ENCODE measurements at regions not wholly inside any gene's neighbourhood (a gene's known extent, or its start where the extent isn't known, plus 50 kb on each side); places are given as distances from the start of the nearest gene placed in this dataset.

DNA sequence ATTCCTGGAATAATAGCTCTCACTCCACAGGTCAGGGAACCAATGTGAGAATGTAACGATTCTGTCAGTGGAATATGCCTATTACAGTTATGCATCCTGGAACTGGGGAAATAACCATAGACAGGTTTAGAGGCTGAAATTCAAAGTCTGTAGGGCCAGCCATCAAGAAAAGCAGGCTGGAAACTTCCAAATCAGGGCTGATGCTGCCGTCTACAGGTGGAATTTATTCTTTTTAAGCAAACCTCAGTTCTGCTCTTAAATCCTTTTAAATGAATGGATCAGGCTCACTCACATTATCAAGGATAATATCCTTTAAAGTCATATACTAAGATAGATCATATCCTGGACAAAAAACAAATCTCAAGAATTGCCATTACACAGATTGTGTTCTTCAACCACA, 699.8 kb downstream of the NR2F2 start:
- H3K9me3 ChIP-seq (ENCODE audit: control insufficient read depth in 2 of 2, low read length in 2 of 2): peaks cover 0 to 10% of the 10 kb centered on the region in 2 donors
- H3K36me3 ChIP-seq (ENCODE audit: control insufficient read depth in 2 of 2, insufficient read depth in 2 of 2, low read length in 2 of 2): no peaks in the 10 kb centered on the region
- H3K4me1 ChIP-seq (ENCODE audit: control insufficient read depth, insufficient read depth, low read length): no peaks in the 10 kb centered on the region

GRCh38 chr15:97036301-97036700, 705.8 kb downstream of the NR2F2 start:
- H3K27ac ChIP-seq (ENCODE audit: low read length): no peak overlapping the region

More for the DNA sequence above, 699.8 kb downstream of the NR2F2 start:
- Histone ChIP-seq H3K9ac (ENCODE audit: low read length in 2 of 2) (no peak overlapping the region), H3K4me3 (ENCODE audit: low read length in 2 of 2) (no peak overlapping the region), H3K27me3 (ENCODE audit: control insufficient read depth in 1 of 2, insufficient read depth in 2 of 2, low read length in 2 of 2) (no peaks in the 10 kb centered on the region), H3K27ac (ENCODE audit: low read length) (no peak overlapping the region)

DNA sequence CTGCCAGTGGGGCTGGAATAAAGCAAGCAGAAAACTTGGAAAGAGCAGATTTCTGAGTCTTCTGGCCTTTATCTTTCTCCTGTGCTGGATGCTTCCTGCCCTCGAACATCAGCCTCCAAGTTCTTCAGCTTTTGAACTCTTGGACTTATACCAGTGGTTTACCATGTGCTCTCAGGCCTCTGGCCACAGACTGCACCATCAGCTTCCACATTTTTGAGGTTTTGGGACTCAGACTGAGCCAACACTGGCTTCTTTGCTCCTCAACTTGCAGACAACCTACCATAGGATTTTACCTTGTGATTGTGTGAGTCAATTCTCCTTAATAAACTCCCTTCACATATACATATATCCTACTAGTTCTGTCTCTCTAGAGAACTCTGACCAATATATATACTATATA, 706.6 kb downstream of the NR2F2 start:
- Histone ChIP-seq H3K4me1 (ENCODE audit: control insufficient read depth, insufficient read depth, low read length) (no peaks in the 10 kb centered on the region), H3K4me3 (ENCODE audit: low read length in 2 of 2) (no peak overlapping the region), H3K27me3 (ENCODE audit: control insufficient read depth in 1 of 2, insufficient read depth in 2 of 2, low read length in 2 of 2) (no peaks in the 10 kb centered on the region), H3K9ac (ENCODE audit: low read length in 2 of 2) (no peak overlapping the region), H3K36me3 (ENCODE audit: control insufficient read depth in 2 of 2, insufficient read depth in 2 of 2, low read length in 2 of 2) (no peaks in the 10 kb centered on the region), H3K27ac (ENCODE audit: low read length) (no peak overlapping the region), H3K9me3 (ENCODE audit: control insufficient read depth in 2 of 2, low read length in 2 of 2) (peaks cover 0 to 4% of the 10 kb centered on the region in 2 donors)

More at GRCh38 chr15:97036301-97036700, 705.8 kb downstream of the NR2F2 start:
- Histone ChIP-seq H3K9ac (ENCODE audit: low read length in 2 of 2) (no peak overlapping the region), H3K4me1 (ENCODE audit: control insufficient read depth, insufficient read depth, low read length) (no peaks in the 10 kb centered on the region), H3K36me3 (ENCODE audit: control insufficient read depth in 2 of 2, insufficient read depth in 2 of 2, low read length in 2 of 2) (no peaks in the 10 kb centered on the region), H3K9me3 (ENCODE audit: control insufficient read depth in 2 of 2, low read length in 2 of 2) (peaks cover 0 to 4% of the 10 kb centered on the region in 2 donors), H3K27me3 (ENCODE audit: control insufficient read depth in 1 of 2, insufficient read depth in 2 of 2, low read length in 2 of 2) (no peaks in the 10 kb centered on the region), H3K4me3 (ENCODE audit: low read length in 2 of 2) (no peak overlapping the region)

DNA sequence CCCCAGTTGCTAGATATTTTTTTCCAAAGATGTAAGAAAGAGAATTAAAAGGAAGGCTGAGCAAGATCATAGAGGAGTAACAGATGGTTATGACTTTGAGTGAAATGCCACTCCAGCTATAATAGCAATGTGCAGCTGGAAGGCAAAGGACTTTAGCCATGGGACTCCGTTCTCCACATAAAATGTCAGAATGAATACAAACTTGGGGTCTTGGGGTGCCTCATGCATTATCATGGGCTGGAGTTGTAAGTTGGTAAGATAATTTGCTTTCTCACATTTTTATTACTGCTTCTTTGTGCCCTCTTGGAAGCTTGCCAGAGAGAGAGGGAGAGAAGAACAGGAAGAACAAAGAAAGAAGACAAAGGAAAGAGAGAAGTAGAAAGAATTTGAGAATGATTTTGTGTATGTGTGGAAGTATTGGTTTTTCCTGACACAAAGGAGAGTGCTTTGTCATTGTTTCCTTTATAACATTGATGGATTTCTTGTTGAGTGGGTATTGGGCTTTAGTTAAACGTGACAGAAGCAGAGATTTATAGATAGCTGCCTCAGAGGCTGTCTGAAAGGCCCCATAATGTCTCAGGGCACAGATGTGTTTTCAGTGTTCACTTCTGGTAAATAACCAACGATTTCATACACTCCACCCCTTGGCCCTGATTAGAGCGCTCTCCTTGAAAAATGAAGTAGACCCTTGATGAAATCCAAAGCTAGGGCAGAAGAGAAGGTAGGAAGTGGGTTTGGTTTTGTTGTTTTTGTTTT, 715.3 kb downstream of the NR2F2 start:
- Histone ChIP-seq H3K9me3 (ENCODE audit: control insufficient read depth in 2 of 2, low read length in 2 of 2) (peaks cover 0 to 1% of the 10 kb centered on the region in 2 donors), H3K4me1 (ENCODE audit: control insufficient read depth, insufficient read depth, low read length) (no peaks in the 10 kb centered on the region), H3K4me3 (ENCODE audit: low read length in 2 of 2) (no peak overlapping the region), H3K36me3 (ENCODE audit: control insufficient read depth in 2 of 2, insufficient read depth in 2 of 2, low read length in 2 of 2) (no peaks in the 10 kb centered on the region), H3K9ac (ENCODE audit: low read length in 2 of 2) (no peak overlapping the region), H3K27ac (ENCODE audit: low read length) (no peak overlapping the region), H3K27me3 (ENCODE audit: control insufficient read depth in 1 of 2, insufficient read depth in 2 of 2, low read length in 2 of 2) (no peaks in the 10 kb centered on the region)

- H3K36me3 ChIP-seq (ENCODE audit: control insufficient read depth in 2 of 2, insufficient read depth in 2 of 2, low read length in 2 of 2): no peaks in the 10 kb centered on the region
- no peaks in the 10 kb centered on the region for H3K27me3 ChIP-seq (ENCODE audit: control insufficient read depth in 1 of 2, insufficient read depth in 2 of 2, low read length in 2 of 2)
- H3K4me3 ChIP-seq (ENCODE audit: low read length in 2 of 2): no peak overlapping the region
- no peaks in the 10 kb centered on the region for H3K4me1 ChIP-seq (ENCODE audit: control insufficient read depth, insufficient read depth, low read length)
- H3K27ac ChIP-seq (ENCODE audit: low read length): no peak overlapping the region
- H3K9ac ChIP-seq (ENCODE audit: low read length in 2 of 2): no peak overlapping the region
- H3K9me3 ChIP-seq (ENCODE audit: control insufficient read depth in 2 of 2, low read length in 2 of 2): no peaks in the 10 kb centered on the region
Measured at GRCh38 chr15:97052513-97052912, 722.0 kb downstream of the NR2F2 start.

DNA sequence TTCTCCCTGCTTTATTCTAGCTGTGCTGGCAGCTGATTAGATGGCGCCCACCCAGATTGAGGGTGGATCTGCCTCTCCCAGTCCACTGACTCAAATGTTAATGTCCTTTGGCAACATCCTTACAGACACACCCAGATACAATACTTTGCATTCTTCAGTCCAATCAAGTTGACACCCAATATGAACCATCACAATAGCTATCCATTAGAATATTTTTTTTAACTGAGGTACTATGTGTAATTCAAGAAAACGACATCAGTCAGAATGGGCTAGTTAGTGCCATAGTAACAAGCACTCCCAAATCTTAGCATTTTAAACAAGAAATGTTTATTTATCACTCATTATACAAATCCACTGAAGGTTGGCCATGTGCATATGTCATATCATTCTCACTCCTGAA, 723.1 kb downstream of the NR2F2 start:
- H3K27me3 ChIP-seq (ENCODE audit: control insufficient read depth in 1 of 2, insufficient read depth in 2 of 2, low read length in 2 of 2): no peaks in the 10 kb centered on the region

DNA sequence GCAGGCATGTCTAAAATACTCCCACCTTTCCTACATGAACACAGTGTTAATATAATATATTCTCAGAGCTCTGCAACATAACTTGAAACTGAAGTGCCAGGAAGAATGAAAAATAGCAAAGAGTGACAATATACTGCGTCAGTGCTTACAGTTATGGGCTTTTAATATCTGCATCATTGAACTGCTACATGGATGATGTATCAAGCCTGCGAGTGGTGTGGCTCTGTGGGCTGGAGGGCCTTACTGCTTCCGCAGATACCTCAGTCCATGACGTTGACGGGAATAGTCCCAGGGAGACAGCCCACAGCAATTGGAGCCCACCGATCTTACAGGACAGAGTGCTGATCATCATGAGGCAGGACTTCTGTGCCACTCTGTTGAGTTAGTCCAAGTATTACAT, 727.0 kb downstream of the NR2F2 start:
- Histone ChIP-seq H3K27ac (ENCODE audit: low read length) (no peak overlapping the region), H3K27me3 (ENCODE audit: control insufficient read depth in 1 of 2, insufficient read depth in 2 of 2, low read length in 2 of 2) (no peaks in the 10 kb centered on the region), H3K4me1 (ENCODE audit: control insufficient read depth, insufficient read depth, low read length) (no peaks in the 10 kb centered on the region), H3K4me3 (ENCODE audit: low read length in 2 of 2) (no peak overlapping the region), H3K36me3 (ENCODE audit: control insufficient read depth in 2 of 2, insufficient read depth in 2 of 2, low read length in 2 of 2) (no peaks in the 10 kb centered on the region), H3K9me3 (ENCODE audit: control insufficient read depth in 2 of 2, low read length in 2 of 2) (no peaks in the 10 kb centered on the region), H3K9ac (ENCODE audit: low read length in 2 of 2) (no peak overlapping the region)

More for the DNA sequence above, 723.1 kb downstream of the NR2F2 start:
- Histone ChIP-seq H3K27ac (ENCODE audit: low read length) (no peak overlapping the region), H3K4me1 (ENCODE audit: control insufficient read depth, insufficient read depth, low read length) (no peaks in the 10 kb centered on the region), H3K9me3 (ENCODE audit: control insufficient read depth in 2 of 2, low read length in 2 of 2) (no peaks in the 10 kb centered on the region), H3K4me3 (ENCODE audit: low read length in 2 of 2) (no peak overlapping the region), H3K36me3 (ENCODE audit: control insufficient read depth in 2 of 2, insufficient read depth in 2 of 2, low read length in 2 of 2) (no peaks in the 10 kb centered on the region), H3K9ac (ENCODE audit: low read length in 2 of 2) (no peak overlapping the region)

- no peak overlapping the region for H3K9ac ChIP-seq (ENCODE audit: low read length in 2 of 2)
- no peaks in the 10 kb centered on the region for H3K4me1 ChIP-seq (ENCODE audit: control insufficient read depth, insufficient read depth, low read length)
- H3K27ac ChIP-seq (ENCODE audit: low read length): no peak overlapping the region
- no peaks in the 10 kb centered on the region for H3K36me3 ChIP-seq (ENCODE audit: control insufficient read depth in 2 of 2, insufficient read depth in 2 of 2, low read length in 2 of 2)
- H3K27me3 ChIP-seq (ENCODE audit: control insufficient read depth in 1 of 2, insufficient read depth in 2 of 2, low read length in 2 of 2): no peaks in the 10 kb centered on the region
- no peaks in the 10 kb centered on the region for H3K9me3 ChIP-seq (ENCODE audit: control insufficient read depth in 2 of 2, low read length in 2 of 2)
- no peak overlapping the region for H3K4me3 ChIP-seq (ENCODE audit: low read length in 2 of 2)
Measured at GRCh38 chr15:97059281-97059680, 728.8 kb downstream of the NR2F2 start.

GRCh38 chr15:97061392-97061791, 730.9 kb downstream of the NR2F2 start:
- H3K27ac ChIP-seq (ENCODE audit: low read length): no peak overlapping the region
- no peaks in the 10 kb centered on the region for H3K4me1 ChIP-seq (ENCODE audit: control insufficient read depth, insufficient read depth, low read length)
- H3K4me3 ChIP-seq (ENCODE audit: low read length in 2 of 2): no peak overlapping the region
- no peaks in the 10 kb centered on the region for H3K27me3 ChIP-seq (ENCODE audit: control insufficient read depth in 1 of 2, insufficient read depth in 2 of 2, low read length in 2 of 2)
- H3K9me3 ChIP-seq (ENCODE audit: control insufficient read depth in 2 of 2, low read length in 2 of 2): no peaks in the 10 kb centered on the region
- H3K9ac ChIP-seq (ENCODE audit: low read length in 2 of 2): no peak overlapping the region
- H3K36me3 ChIP-seq (ENCODE audit: control insufficient read depth in 2 of 2, insufficient read depth in 2 of 2, low read length in 2 of 2): no peaks in the 10 kb centered on the region

- Histone ChIP-seq H3K9ac (ENCODE audit: low read length in 2 of 2) (no peak overlapping the region), H3K4me1 (ENCODE audit: control insufficient read depth, insufficient read depth, low read length) (no peaks in the 10 kb centered on the region), H3K36me3 (ENCODE audit: control insufficient read depth in 2 of 2, insufficient read depth in 2 of 2, low read length in 2 of 2) (no peaks in the 10 kb centered on the region), H3K27me3 (ENCODE audit: control insufficient read depth in 1 of 2, insufficient read depth in 2 of 2, low read length in 2 of 2) (peaks cover 0 to 2% of the 10 kb centered on the region in 2 donors), H3K4me3 (ENCODE audit: low read length in 2 of 2) (no peak overlapping the region), H3K9me3 (ENCODE audit: control insufficient read depth in 2 of 2, low read length in 2 of 2) (peaks cover 2 to 3% of the 10 kb centered on the region in 2 donors), H3K27ac (ENCODE audit: low read length) (no peak overlapping the region)
Measured at GRCh38 chr15:97071668-97072067, 741.2 kb downstream of the NR2F2 start.

- Histone ChIP-seq H3K9ac (ENCODE audit: low read length in 2 of 2) (no peak overlapping the region), H3K9me3 (ENCODE audit: control insufficient read depth in 2 of 2, low read length in 2 of 2) (peaks cover 2 to 3% of the 10 kb centered on the region in 2 donors), H3K27ac (ENCODE audit: low read length) (no peak overlapping the region)
Measured at GRCh38 chr15:97072545-97072944, 742.0 kb downstream of the NR2F2 start.

More at GRCh38 chr15:97072545-97072944, 742.0 kb downstream of the NR2F2 start:
- Histone ChIP-seq H3K36me3 (ENCODE audit: control insufficient read depth in 2 of 2, insufficient read depth in 2 of 2, low read length in 2 of 2) (no peaks in the 10 kb centered on the region), H3K4me1 (ENCODE audit: control insufficient read depth, insufficient read depth, low read length) (no peaks in the 10 kb centered on the region), H3K4me3 (ENCODE audit: low read length in 2 of 2) (no peak overlapping the region), H3K27me3 (ENCODE audit: control insufficient read depth in 1 of 2, insufficient read depth in 2 of 2, low read length in 2 of 2) (peaks cover 0 to 2% of the 10 kb centered on the region in 2 donors)
